GM12874 (cell line): ENCODE measurements at regions not wholly inside any gene's neighbourhood (a gene's known extent, or its start where the extent isn't known, plus 50 kb on each side); places are given as distances from the start of the nearest gene placed in this dataset.

ENCODE experiments used
- TF ChIP-seq, protein P1 (sequence below): IDR thresholded peaks from 2 replicates; pipeline ENCODE4 v1.5.1; 2011; ENCODE audit warnings: low read depth, mild to moderate bottlenecking, control low read depth, low read length, moderate library complexity; ENCODE audit not compliant: insufficient read depth

- TF ChIP-seq, protein P1, sequence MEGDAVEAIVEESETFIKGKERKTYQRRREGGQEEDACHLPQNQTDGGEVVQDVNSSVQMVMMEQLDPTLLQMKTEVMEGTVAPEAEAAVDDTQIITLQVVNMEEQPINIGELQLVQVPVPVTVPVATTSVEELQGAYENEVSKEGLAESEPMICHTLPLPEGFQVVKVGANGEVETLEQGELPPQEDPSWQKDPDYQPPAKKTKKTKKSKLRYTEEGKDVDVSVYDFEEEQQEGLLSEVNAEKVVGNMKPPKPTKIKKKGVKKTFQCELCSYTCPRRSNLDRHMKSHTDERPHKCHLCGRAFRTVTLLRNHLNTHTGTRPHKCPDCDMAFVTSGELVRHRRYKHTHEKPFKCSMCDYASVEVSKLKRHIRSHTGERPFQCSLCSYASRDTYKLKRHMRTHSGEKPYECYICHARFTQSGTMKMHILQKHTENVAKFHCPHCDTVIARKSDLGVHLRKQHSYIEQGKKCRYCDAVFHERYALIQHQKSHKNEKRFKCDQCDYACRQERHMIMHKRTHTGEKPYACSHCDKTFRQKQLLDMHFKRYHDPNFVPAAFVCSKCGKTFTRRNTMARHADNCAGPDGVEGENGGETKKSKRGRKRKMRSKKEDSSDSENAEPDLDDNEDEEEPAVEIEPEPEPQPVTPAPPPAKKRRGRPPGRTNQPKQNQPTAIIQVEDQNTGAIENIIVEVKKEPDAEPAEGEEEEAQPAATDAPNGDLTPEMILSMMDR, result no peak
Observed at GRCh38 chr3:21894459-21895340, 143.7 kb upstream of the ZNF385D start.

GRCh38 chr3:21898316-21898715, 147.3 kb upstream of the ZNF385D start:
- TF ChIP-seq, protein P1, result no peak

DNA sequence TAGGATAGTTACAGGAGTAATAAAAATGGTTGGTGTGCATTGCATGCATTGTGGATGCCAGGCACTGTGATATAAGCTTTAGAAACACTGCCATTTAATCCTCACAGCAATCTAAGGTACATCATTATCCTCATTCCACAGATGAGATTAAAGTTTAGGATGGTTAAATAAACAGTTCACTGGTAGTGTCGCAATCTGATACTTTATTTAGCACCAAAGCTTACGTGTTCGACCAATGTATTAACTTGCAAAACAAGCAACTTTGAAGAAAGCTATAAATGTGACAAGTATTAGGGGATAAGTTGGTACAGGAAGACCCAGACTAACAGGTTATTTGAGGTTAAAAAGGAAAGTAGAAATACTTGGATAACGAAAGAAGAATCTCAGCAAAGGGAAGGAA, 150.5 kb upstream of the ZNF385D start:
- TF ChIP-seq, protein P1, result no peak

- TF ChIP-seq, protein P1, result no peak
Observed at GRCh38 chr3:21902956-21903355, 151.9 kb upstream of the ZNF385D start.

GRCh38 chr3:21909096-21909495, 158.1 kb upstream of the ZNF385D start:
- TF ChIP-seq, protein P1, result no peak

GRCh38 chr3:21912711-21913110, 161.7 kb upstream of the ZNF385D start:
- TF ChIP-seq, protein P1, result no peak

- TF ChIP-seq, protein P1, result no peak
Observed at GRCh38 chr3:21913791-21914190, 162.8 kb upstream of the ZNF385D start.
